ENCODE measurements at regions not wholly inside any gene's neighbourhood (a gene's known extent, or its start where the extent isn't known, plus 50 kb on each side); places are given as distances from the start of the nearest gene placed in this dataset.

DNA sequence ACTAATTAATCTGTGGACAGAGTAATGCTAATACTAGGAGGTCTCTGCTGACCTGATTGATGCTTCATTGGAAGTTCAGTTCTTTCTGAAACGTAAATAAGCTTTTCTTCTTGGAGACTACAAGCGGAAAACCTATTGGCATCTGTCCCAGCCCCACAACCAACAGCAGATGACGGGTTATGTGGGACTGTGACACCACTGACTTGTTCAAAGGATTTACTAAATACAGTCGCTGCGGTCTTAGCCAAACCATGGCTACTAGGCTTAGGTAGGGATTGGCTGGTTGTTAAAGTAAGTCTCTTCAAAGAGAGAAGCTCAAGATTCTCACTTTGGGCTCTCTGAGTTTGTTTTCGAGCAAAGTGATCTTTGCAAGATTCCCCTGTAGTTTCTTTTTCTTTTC is 68.3 kb downstream of the HYCC1 start:
- no peak for DNase-seq (ENCODE audit: low spot score)
- TF ChIP-seq, protein P1, sequence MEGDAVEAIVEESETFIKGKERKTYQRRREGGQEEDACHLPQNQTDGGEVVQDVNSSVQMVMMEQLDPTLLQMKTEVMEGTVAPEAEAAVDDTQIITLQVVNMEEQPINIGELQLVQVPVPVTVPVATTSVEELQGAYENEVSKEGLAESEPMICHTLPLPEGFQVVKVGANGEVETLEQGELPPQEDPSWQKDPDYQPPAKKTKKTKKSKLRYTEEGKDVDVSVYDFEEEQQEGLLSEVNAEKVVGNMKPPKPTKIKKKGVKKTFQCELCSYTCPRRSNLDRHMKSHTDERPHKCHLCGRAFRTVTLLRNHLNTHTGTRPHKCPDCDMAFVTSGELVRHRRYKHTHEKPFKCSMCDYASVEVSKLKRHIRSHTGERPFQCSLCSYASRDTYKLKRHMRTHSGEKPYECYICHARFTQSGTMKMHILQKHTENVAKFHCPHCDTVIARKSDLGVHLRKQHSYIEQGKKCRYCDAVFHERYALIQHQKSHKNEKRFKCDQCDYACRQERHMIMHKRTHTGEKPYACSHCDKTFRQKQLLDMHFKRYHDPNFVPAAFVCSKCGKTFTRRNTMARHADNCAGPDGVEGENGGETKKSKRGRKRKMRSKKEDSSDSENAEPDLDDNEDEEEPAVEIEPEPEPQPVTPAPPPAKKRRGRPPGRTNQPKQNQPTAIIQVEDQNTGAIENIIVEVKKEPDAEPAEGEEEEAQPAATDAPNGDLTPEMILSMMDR (IDR thresholded peaks at IDR 0.05; ENCODE audit: extremely low read depth, missing control alignments): no peak

- TF ChIP-seq, protein P1 (IDR thresholded peaks at IDR 0.05; ENCODE audit: extremely low read depth, missing control alignments): no peak
- no peak for DNase-seq (ENCODE audit: low spot score)
These were observed 69.4 kb downstream of the HYCC1 start for GRCh38 chr7:22944510-22944909.

DNA sequence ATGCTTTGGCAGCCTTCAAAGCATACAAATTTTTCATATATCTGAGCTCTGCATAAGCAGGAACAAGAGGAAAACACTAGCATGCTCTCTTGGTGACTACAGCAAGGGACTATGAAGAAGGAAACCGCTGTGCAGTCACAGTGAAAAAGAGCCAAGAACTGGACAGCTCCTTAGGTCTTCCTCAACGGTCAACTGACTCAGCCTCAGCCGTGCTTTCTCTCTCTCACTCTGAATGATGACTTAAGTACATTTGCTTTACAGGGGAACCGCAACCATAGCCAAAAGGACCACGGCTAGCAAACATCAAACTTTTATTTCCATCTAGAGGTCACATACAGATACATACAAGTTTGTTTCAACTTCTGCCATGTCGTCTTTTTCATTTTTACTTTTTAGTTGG is 69.9 kb downstream of the HYCC1 start:
- DNase-seq (ENCODE audit: low spot score): no peak
- TF ChIP-seq, protein P1 (IDR thresholded peaks at IDR 0.05; ENCODE audit: extremely low read depth, missing control alignments): no peak

DNA sequence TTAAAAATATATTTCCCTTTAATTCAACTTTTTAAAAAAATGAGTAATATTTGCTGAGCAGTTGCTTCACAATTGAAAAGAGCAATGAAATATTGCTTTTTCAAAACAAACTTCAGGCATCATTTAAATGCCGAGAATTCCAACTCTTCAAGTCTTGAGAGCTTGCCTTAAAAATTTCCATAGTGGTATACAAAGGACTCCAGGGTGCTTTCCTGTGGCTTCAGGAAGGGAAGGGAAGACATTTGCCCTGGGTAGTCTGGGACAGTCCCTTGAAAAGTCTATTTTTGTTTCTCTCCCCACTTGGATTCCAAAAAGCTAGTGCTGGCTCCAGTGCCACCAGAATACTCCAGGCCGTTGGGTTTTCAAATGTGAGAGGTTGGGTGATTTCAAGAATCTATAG is 71.7 kb downstream of the HYCC1 start:
- DNase-seq (ENCODE audit: low spot score): no peak
- TF ChIP-seq, protein P1 (IDR thresholded peaks at IDR 0.05; ENCODE audit: extremely low read depth, missing control alignments): no peak

- TF ChIP-seq, protein P1 (IDR thresholded peaks at IDR 0.05; ENCODE audit: extremely low read depth, missing control alignments): no peak
- no peak for DNase-seq (ENCODE audit: low spot score)
These were observed 74.1 kb downstream of the HYCC1 start for GRCh38 chr7:22939842-22940241.

DNA sequence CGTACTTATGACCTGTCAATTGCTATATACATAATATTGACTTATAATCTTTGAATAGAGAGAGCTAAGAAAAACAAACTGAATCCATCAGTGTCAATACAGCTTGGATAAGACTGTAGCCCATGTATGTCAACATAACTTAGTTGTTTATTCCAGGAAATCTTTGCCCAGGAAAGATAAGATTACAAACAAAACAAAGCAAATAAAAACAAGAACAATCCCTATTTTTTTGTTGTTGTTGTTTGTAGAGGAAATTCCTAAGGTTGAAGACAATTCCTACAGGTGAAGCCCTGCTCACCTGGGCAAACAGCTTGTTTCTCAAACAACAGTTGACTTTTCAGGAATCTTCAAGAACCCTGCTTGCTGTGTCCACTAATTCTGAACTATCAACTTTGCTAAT is 76.0 kb downstream of the HYCC1 start:
- DNase-seq (ENCODE audit: low spot score): no peak
- TF ChIP-seq, protein P1 (IDR thresholded peaks at IDR 0.05; ENCODE audit: extremely low read depth, missing control alignments): no peak

GRCh38 chr7:22936246-22936645 is 77.7 kb downstream of the HYCC1 start:
- TF ChIP-seq, protein P1 (IDR thresholded peaks at IDR 0.05; ENCODE audit: extremely low read depth, missing control alignments): no peak
- DNase-seq (ENCODE audit: low spot score): no peak

Data from GM20000 (cell line).